HG02623 (cell line): ENCODE measurements at regions not wholly inside any gene's neighbourhood (a gene's known extent, or its start where the extent isn't known, plus 50 kb on each side); places are given as distances from the start of the nearest gene placed in this dataset.

Experiments
- ATAC-seq: cut with Tn5 transposase; IDR thresholded peaks from one replicate; pipeline ENCODE4 v1.9.1; 2021; ENCODE audit warnings: moderate library complexity; ENCODE audit not compliant: unreplicated experiment

- ATAC-seq, result no peak
Measured at GRCh38 chr7:17016402-17017010, 134.7 kb upstream of the AGR3 start.

GRCh38 chr7:17019106-17019505 is 137.3 kb upstream of the AGR3 start:
- ATAC-seq, result no peak

- no peak for ATAC-seq
Measured at GRCh38 chr7:17020250-17020649, 138.5 kb upstream of the AGR3 start.

- ATAC-seq, result no peak
Measured at GRCh38 chr7:17021205-17021604, 139.4 kb upstream of the AGR3 start.

GRCh38 chr7:17022920-17023319 is 141.1 kb upstream of the AGR3 start:
- ATAC-seq, result no peak

GRCh38 chr7:17026269-17026668 is 144.5 kb upstream of the AGR3 start:
- no peak for ATAC-seq

- ATAC-seq, result no peak
Measured at GRCh38 chr7:17027143-17027788, 145.5 kb upstream of the AGR3 start.

GRCh38 chr7:17027789-17028152 is 146.0 kb upstream of the AGR3 start:
- no peak for ATAC-seq

- no peak for ATAC-seq
Measured at GRCh38 chr7:17029150-17029549, 147.4 kb upstream of the AGR3 start.

GRCh38 chr7:17030559-17030958 is 148.8 kb upstream of the AGR3 start:
- ATAC-seq, result no peak

GRCh38 chr7:17031906-17032551 is 150.2 kb upstream of the AGR3 start:
- no peak for ATAC-seq

- ATAC-seq, result no peak
Measured at GRCh38 chr7:17033245-17033644, 151.5 kb upstream of the AGR3 start.

- ATAC-seq, result no peak
Measured at GRCh38 chr7:17036584-17036983, 154.8 kb upstream of the AGR3 start.

GRCh38 chr7:17037356-17037755 is 155.6 kb upstream of the AGR3 start:
- ATAC-seq, result no peak

- no peak for ATAC-seq
Measured at GRCh38 chr7:17038160-17038782, 156.5 kb upstream of the AGR3 start.

- no peak for ATAC-seq
Measured at GRCh38 chr7:17038783-17039170, 157.0 kb upstream of the AGR3 start.

- no peak for ATAC-seq
Measured at GRCh38 chr7:17039372-17039771, 157.6 kb upstream of the AGR3 start.

- no peak for ATAC-seq
Measured at GRCh38 chr7:17040716-17041115, 158.9 kb upstream of the AGR3 start.

- no peak for ATAC-seq
Measured at GRCh38 chr7:17041324-17041723, 159.5 kb upstream of the AGR3 start.

- no peak for ATAC-seq
Measured at GRCh38 chr7:17042211-17042610, 160.4 kb upstream of the AGR3 start.

GRCh38 chr7:17043012-17043877 is 161.5 kb upstream of the AGR3 start:
- no peak for ATAC-seq
